Endothelial cell of umbilical vein (primary cell): ENCODE measurements at regions not wholly inside any gene's neighbourhood (a gene's known extent, or its start where the extent isn't known, plus 50 kb on each side); places are given as distances from the start of the nearest gene placed in this dataset.

Experiments
- BruUV-seq: library from RNA; stranded (reverse); fragments of 400-500 nt; replicated peaks from 2 replicates; lab custom pipeline; 2021; lab: Mats Ljungman, UMichigan
- CTCF ChIA-PET: fragments of 300-600, 350-600 bp; sonication (Branson Sonifier 250); formaldehyde crosslinking; loops from one replicate; lab custom pipeline; 2021; ENCODE audit warnings: antibody characterized with exemption, inconsistent platforms; lab: Charles Lee
- POLR2A ChIA-PET: fragments of 300-600, 350-600 bp; sonication (Branson Sonifier 250); formaldehyde crosslinking; loops from one replicate; lab custom pipeline; 2021; ENCODE audit warnings: antibody characterized with exemption, inconsistent platforms; lab: Charles Lee
- DNase-seq: peaks from one replicate; pipeline ENCODE4 v3.0.0-alpha.2; 2011; ENCODE audit warnings: low read depth, low spot score
- FAIRE-seq: peaks from 2 replicates; lab custom pipeline; 2011; peaks lifted over from hg19 to GRCh38; lab: Jason Lieb, UNC
- H2AFZ ChIP-seq: 2 replicates; pipeline ENCODE4 v1.6.0; 2012; ENCODE audit warnings: low read depth, low read length, control low read depth, inconsistent platforms
- H3K27ac ChIP-seq: 2 replicates; pipeline ENCODE4 v1.5.1; 2011; ENCODE audit warnings: low read depth, mild to moderate bottlenecking, control low read depth, low read length, moderate library complexity; ENCODE audit not compliant: insufficient read depth
- H3K27me3 ChIP-seq, 2 experiments: 2 replicates each; pipeline versions ENCODE4 v1.6.0 to v1.6.1; 2011; ENCODE audit warnings: low read length in 2 of 2, mixed read lengths in 1 of 2; ENCODE audit not compliant: control insufficient read depth in 2 of 2, insufficient read depth in 2 of 2
- H3K36me3 ChIP-seq, 2 experiments: 2 replicates in 1 of 2; 3 replicates in 1 of 2; pipeline ENCODE4 v1.5.1; 2011; ENCODE audit warnings: low read length in 2 of 2, mild to moderate bottlenecking in 1 of 2, moderate library complexity in 1 of 2; ENCODE audit not compliant: control insufficient read depth in 2 of 2, insufficient read depth in 2 of 2; ENCODE audit errors: extremely low read depth in 1 of 2
- H3K4me1 ChIP-seq: 3 replicates; pipeline ENCODE4 v1.5.1; 2011; ENCODE audit warnings: mild to moderate bottlenecking, low read length; ENCODE audit not compliant: control insufficient read depth, insufficient read depth; ENCODE audit errors: extremely low read depth
- H3K4me2 ChIP-seq: 2 replicates; pipeline ENCODE4 v1.6.1; 2011; ENCODE audit warnings: low read length, control low read depth, mixed read lengths; ENCODE audit not compliant: insufficient read depth
- H3K4me3 ChIP-seq, 3 experiments: fragments of 200-600 bp in 1 of 3; sonication (generic), shearing (Covaris generic) in 1 of 3; replicated peaks in 1 of 3; 2 replicates each; pipeline ENCODE4 v1.5.1; 2011 to 2016; ENCODE audit warnings: control low read depth in 3 of 3, low read length in 3 of 3, mild to moderate bottlenecking in 2 of 3, inconsistent platforms in 1 of 3, low read depth in 1 of 3, moderate library complexity in 1 of 3; ENCODE audit not compliant: insufficient read depth in 1 of 3
- H3K79me2 ChIP-seq: 2 replicates; pipeline ENCODE4 v1.6.0; 2012; ENCODE audit warnings: low read length, inconsistent platforms; ENCODE audit not compliant: control insufficient read depth, insufficient read depth
- H3K9ac ChIP-seq: replicated peaks from 2 replicates; pipeline ENCODE3; 2011; ENCODE audit warnings: low read length, control low read depth; ENCODE audit not compliant: insufficient read depth; ENCODE audit errors: extremely low read depth
- H3K9me1 ChIP-seq: replicated peaks from 3 replicates; pipeline ENCODE4 v1.6.0; 2011; ENCODE audit warnings: mild to moderate bottlenecking, low read length; ENCODE audit not compliant: control insufficient read depth, insufficient read depth; ENCODE audit errors: extremely low read depth
- H3K9me3 ChIP-seq: replicated peaks from 2 replicates; pipeline ENCODE4 v1.5.1; 2012; ENCODE audit warnings: low read length, inconsistent platforms; ENCODE audit not compliant: control insufficient read depth, insufficient read depth
- H4K20me1 ChIP-seq: replicated peaks from 2 replicates; pipeline ENCODE3; 2011; ENCODE audit warnings: mild to moderate bottlenecking, low read length; ENCODE audit not compliant: control insufficient read depth, insufficient read depth; ENCODE audit errors: extremely low read depth
- CTCF ChIP-seq, 2 donors: IDR thresholded peaks; 1 replicate in 1 of 2; 2 replicates in 1 of 2; pipeline ENCODE4 v1.5.1; 2011; ENCODE audit warnings: low read length in 2 of 2, mild to moderate bottlenecking in 2 of 2, moderate library complexity in 2 of 2, control low read depth in 1 of 2, inconsistent platforms in 1 of 2, low read depth in 1 of 2; ENCODE audit not compliant: insufficient read depth in 1 of 2; ENCODE audit errors: extremely low read depth in 1 of 2
- EZH2 ChIP-seq: IDR thresholded peaks from 2 replicates; pipeline ENCODE4 v1.6.1; 2012; ENCODE audit warnings: borderline replicate concordance, low read depth, mild to moderate bottlenecking, moderate library complexity, low read length, inconsistent platforms; ENCODE audit not compliant: severe bottlenecking
- FOS ChIP-seq: IDR thresholded peaks from 2 replicates; pipeline ENCODE4 v1.6.1; 2011; ENCODE audit warnings: mild to moderate bottlenecking, low read length, moderate library complexity, borderline replicate concordance; ENCODE audit not compliant: insufficient read depth
- GATA2 ChIP-seq: IDR thresholded peaks from 2 replicates; pipeline ENCODE4 v1.7.0; 2011; ENCODE audit warnings: low read depth, mild to moderate bottlenecking, moderate library complexity, mixed read lengths, low read length; ENCODE audit not compliant: insufficient read length, insufficient read depth
- JUN ChIP-seq: IDR thresholded peaks from 2 replicates; pipeline ENCODE4 v1.6.1; 2011; ENCODE audit warnings: borderline replicate concordance, low read depth; ENCODE audit not compliant: insufficient read length, insufficient read depth
- MYC ChIP-seq: IDR thresholded peaks from one replicate; pipeline ENCODE4 v1.6.1; 2011; ENCODE audit warnings: mild to moderate bottlenecking, low read depth, low read length
- POLR2A ChIP-seq: IDR thresholded peaks from 2 replicates; pipeline ENCODE4 v1.6.1; 2012; ENCODE audit warnings: low read depth, mild to moderate bottlenecking, control low read depth, low read length
- POLR2AphosphoS5 ChIP-seq: IDR thresholded peaks from 2 replicates; pipeline ENCODE4 v1.6.1; 2012; ENCODE audit warnings: low read depth, mild to moderate bottlenecking, control low read depth, low read length, moderate library complexity; ENCODE audit not compliant: insufficient read depth
- dilution Hi-C: fragments of 300-500 bp; cut with MboI; formaldehyde crosslinking; loops from one replicate; pipeline ENCODE4 v1.15.0; 2019; ENCODE audit warnings: low sequenced_read_pairs; ENCODE audit not compliant: extremely low pct_ligation_motif_present
- intact Hi-C: fragments of 100-400 bp; cut with micrococcal nuclease; formaldehyde crosslinking; loops from one replicate; pipeline ENCODE4 v1.10.0; 2022
- TF ChIP-seq, protein P1 (sequence below): IDR thresholded peaks from 2 replicates; pipeline ENCODE4 v1.6.1; 2011; ENCODE audit not compliant: insufficient read depth, insufficient read length

DNA sequence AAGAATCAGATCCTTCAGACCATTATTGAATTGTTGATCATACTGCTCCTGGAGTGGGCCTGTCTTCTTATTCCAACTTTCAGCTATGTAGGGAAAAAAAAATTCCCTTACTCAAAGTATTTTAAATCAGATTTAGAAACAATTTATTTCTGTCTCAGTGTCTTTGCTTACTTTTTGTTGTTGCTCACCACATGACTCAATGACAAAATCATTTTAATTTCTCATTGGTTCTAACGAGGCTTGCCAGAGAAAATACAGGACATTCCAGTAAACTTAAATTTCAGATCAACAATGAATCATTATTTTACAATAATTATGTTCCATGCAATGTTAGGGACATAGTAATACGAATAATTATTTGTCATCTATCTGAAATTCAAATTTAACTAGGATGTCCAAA, 748.5 kb upstream of the CBLB start:
- FAIRE-seq (no peak), DNase-seq (no peak)
- ChIA-PET CTCF (interaction anchor here (1.7 kb wide), 1 partner anchor 7 kb away, joined by 8 read pairs; no protein-coding TSS in a partner anchor), POLR2A (no interaction called here)
- Histone ChIP-seq H3K9me3 (peaks cover 1% of the 10 kb centered on the region), H3K79me2 (no peaks in the 10 kb centered on the region), H2AFZ (no peak overlapping the region), H3K4me2 (no peak overlapping the region), H3K9me1 (no peaks in the 10 kb centered on the region), H4K20me1 (no peaks in the 10 kb centered on the region), H3K9ac (no peak overlapping the region), H3K27ac (no peak overlapping the region), H3K4me1 (no peaks in the 10 kb centered on the region), H3K27me3 (no peaks in the 10 kb centered on the region), H3K36me3 (no peaks in the 10 kb centered on the region), H3K4me3 (no peak overlapping the region)
- dilution Hi-C loops, result no loop called here
- BruUV-seq, result no TSS peak
- intact Hi-C loops, result no loop called here
- TF ChIP-seq JUN (no peak), GATA2 (no peak), POLR2AphosphoS5 (no peak), FOS (no peak), MYC (no peak), CTCF (IDR thresholded peaks at IDR 0.05; ENCODE audit: extremely low read depth in 1 of 2, insufficient read depth in 1 of 2, low read depth in 1 of 2, low read length in 2 of 2) (no peak), EZH2 (no peak), POLR2A (no peak)
- TF ChIP-seq, protein P1, sequence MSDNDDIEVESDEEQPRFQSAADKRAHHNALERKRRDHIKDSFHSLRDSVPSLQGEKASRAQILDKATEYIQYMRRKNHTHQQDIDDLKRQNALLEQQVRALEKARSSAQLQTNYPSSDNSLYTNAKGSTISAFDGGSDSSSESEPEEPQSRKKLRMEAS, result no peak
